H1 (cell line): ENCODE measurements at regions not wholly inside any gene's neighbourhood (a gene's known extent, or its start where the extent isn't known, plus 50 kb on each side); places are given as distances from the start of the nearest gene placed in this dataset.

ENCODE experiments used
- CTCF ChIA-PET: fragments of 300-600 bp; sonication (Branson Sonifier 250); formaldehyde crosslinking; loops from one replicate; lab custom pipeline; 2021; ENCODE audit not compliant: partially characterized antibody; lab: Charles Lee
- POLR2A ChIA-PET: fragments of 300-600 bp; sonication (Branson Sonifier 250); formaldehyde crosslinking; loops from one replicate; lab custom pipeline; 2021; ENCODE audit warnings: inconsistent platforms; ENCODE audit not compliant: partially characterized antibody; lab: Charles Lee
- DNase-seq, 2 experiments: peaks; one replicate each; pipeline versions ENCODE4 v3.0.0 to v3.0.0-alpha.2; 2010 to 2022; ENCODE audit warnings: low spot score in 2 of 2, low read depth in 1 of 2, mixed read lengths in 1 of 2
- FAIRE-seq: peaks from 2 replicates; lab custom pipeline; 2011; peaks lifted over from hg19 to GRCh38; lab: Jason Lieb, UNC
- H2AFZ ChIP-seq: 2 replicates; pipeline ENCODE4 v1.8.1; 2012; ENCODE audit warnings: low read length, inconsistent platforms
- H2AK5ac ChIP-seq: 2 replicates; pipeline ENCODE4 v1.6.1; 2013; ENCODE audit warnings: low read depth, low read length
- H2BK120ac ChIP-seq: replicated peaks from 2 replicates; pipeline ENCODE3; 2013; ENCODE audit warnings: low read depth, low read length, inconsistent platforms
- H2BK12ac ChIP-seq: 2 replicates; pipeline ENCODE4 v1.6.1; 2013; ENCODE audit warnings: low read depth, low read length
- H2BK15ac ChIP-seq: 2 replicates; pipeline ENCODE4 v1.6.1; 2013; ENCODE audit warnings: low read length
- H2BK20ac ChIP-seq: 2 replicates; pipeline ENCODE4 v1.6.1; 2013; ENCODE audit warnings: low read length
- H2BK5ac ChIP-seq: 2 replicates; pipeline ENCODE4 v1.6.1; 2013; ENCODE audit warnings: low read depth, low read length
- H3K14ac ChIP-seq: 2 replicates; pipeline ENCODE4 v1.6.1; 2013; ENCODE audit warnings: inconsistent platforms; ENCODE audit not compliant: insufficient read length
- H3K18ac ChIP-seq: 2 replicates; pipeline ENCODE4 v1.6.1; 2013; ENCODE audit warnings: low read length; ENCODE audit errors: extremely low read depth
- H3K23ac ChIP-seq: 2 replicates; pipeline ENCODE4 v1.6.1; 2013; ENCODE audit warnings: inconsistent platforms; ENCODE audit not compliant: insufficient read length
- H3K23me2 ChIP-seq: 2 replicates; pipeline ENCODE4 v1.6.1; 2013; ENCODE audit warnings: low read depth, low read length
- H3K27ac ChIP-seq: 2 replicates; pipeline ENCODE4 v1.6.1; 2011; ENCODE audit warnings: low read depth, low read length, inconsistent platforms
- H3K27me3 ChIP-seq, 4 experiments: replicated peaks in 1 of 4; 1 replicate in 1 of 4; 2 replicates in 3 of 4; pipeline versions ENCODE4 v1.6.1 to v1.8.1; 2011 to 2013; ENCODE audit warnings: low read length in 3 of 4, mild to moderate bottlenecking in 3 of 4, inconsistent platforms in 2 of 4, mixed read lengths in 2 of 4, moderate library complexity in 1 of 4; ENCODE audit not compliant: control insufficient read depth in 3 of 4, insufficient read depth in 3 of 4; ENCODE audit errors: extremely low read depth in 1 of 4
- H3K36me3 ChIP-seq, 4 experiments: 2 replicates each; pipeline versions ENCODE4 v1.6.1 to v1.8.1; 2011 to 2013; ENCODE audit warnings: mild to moderate bottlenecking in 4 of 4, low read length in 3 of 4, moderate library complexity in 2 of 4, control low read depth in 1 of 4, inconsistent platforms in 1 of 4; ENCODE audit not compliant: insufficient read depth in 4 of 4, control insufficient read depth in 2 of 4
- H3K4ac ChIP-seq: replicated peaks from 2 replicates; pipeline ENCODE3; 2013; ENCODE audit warnings: low read length, low read depth, mixed read lengths, inconsistent platforms; ENCODE audit not compliant: insufficient read length
- H3K4me1 ChIP-seq, 4 experiments: replicated peaks in 1 of 4; 1 replicate in 1 of 4; 2 replicates in 3 of 4; pipeline versions ENCODE4 v1.6.1 to v1.8.1; 2011 to 2013; ENCODE audit warnings: low read length in 3 of 4, inconsistent platforms in 2 of 4, mixed read lengths in 1 of 4; ENCODE audit not compliant: insufficient read depth in 4 of 4, control insufficient read depth in 3 of 4
- H3K4me2 ChIP-seq, 2 experiments: 2 replicates each; pipeline versions ENCODE4 v1.6.1 to v1.8.1; 2011 to 2013; ENCODE audit warnings: low read depth in 2 of 2, low read length in 2 of 2, control low read depth in 1 of 2, inconsistent platforms in 1 of 2, mild to moderate bottlenecking in 1 of 2; ENCODE audit not compliant: insufficient read depth in 1 of 2
- H3K4me3 ChIP-seq, 4 experiments: fragments of 200-600, 300-600 bp in 1 of 4; sonication (generic), shearing (Covaris generic), sonication (Bioruptor Twin) in 1 of 4; 2 replicates each; pipeline versions ENCODE4 v1.5.1 to v1.8.1; 2011 to 2016; ENCODE audit warnings: low read length in 4 of 4, low read depth in 3 of 4, control low read depth in 2 of 4, inconsistent platforms in 2 of 4, mild to moderate bottlenecking in 2 of 4, mixed read lengths in 1 of 4, moderate library complexity in 1 of 4; ENCODE audit not compliant: insufficient read depth in 2 of 4; ENCODE audit errors: extremely low read depth in 1 of 4
- H3K56ac ChIP-seq: replicated peaks from 2 replicates; pipeline ENCODE3; 2013; ENCODE audit warnings: low read depth, mild to moderate bottlenecking, mixed read lengths, low read length, inconsistent platforms; ENCODE audit not compliant: insufficient read length
- H3K79me1 ChIP-seq: 2 replicates; pipeline ENCODE4 v1.6.1; 2013; ENCODE audit warnings: low read depth, low read length, control low read depth
- H3K79me2 ChIP-seq, 2 experiments: 2 replicates each; pipeline versions ENCODE4 v1.6.1 to v1.8.1; 2012 to 2013; ENCODE audit warnings: low read length in 2 of 2, mild to moderate bottlenecking in 2 of 2, inconsistent platforms in 1 of 2; ENCODE audit not compliant: insufficient read depth in 2 of 2, control insufficient read depth in 1 of 2
- H3K9ac ChIP-seq, 4 experiments: replicated peaks in 1 of 4; 1 replicate in 1 of 4; 2 replicates in 3 of 4; pipeline versions ENCODE4 v1.6.1 to v1.8.1; 2011 to 2013; ENCODE audit warnings: low read depth in 3 of 4, low read length in 3 of 4, control low read depth in 2 of 4, mild to moderate bottlenecking in 2 of 4, moderate library complexity in 2 of 4, inconsistent platforms in 1 of 4; ENCODE audit errors: extremely low read depth in 1 of 4
- H3K9me3 ChIP-seq, 2 experiments: 2 replicates each; pipeline versions ENCODE4 v1.6.1 to v1.8.1; 2012 to 2013; ENCODE audit warnings: mild to moderate bottlenecking in 2 of 2, moderate library complexity in 2 of 2, control low read depth in 1 of 2, inconsistent platforms in 1 of 2, low read depth in 1 of 2, low read length in 1 of 2, mixed read lengths in 1 of 2; ENCODE audit not compliant: insufficient read depth in 2 of 2
- H4K20me1 ChIP-seq, 2 experiments: replicated peaks in 1 of 2; 2 replicates each; pipeline versions ENCODE3 to v1.8.1; 2011 to 2013; ENCODE audit warnings: inconsistent platforms in 2 of 2, low read length in 2 of 2, mild to moderate bottlenecking in 1 of 2; ENCODE audit not compliant: insufficient read depth in 2 of 2, control insufficient read depth in 1 of 2
- H4K5ac ChIP-seq: 2 replicates; pipeline ENCODE4 v1.6.1; 2013; ENCODE audit warnings: low read length, low read depth, mixed read lengths, inconsistent platforms; ENCODE audit not compliant: insufficient read length
- H4K8ac ChIP-seq: 2 replicates; pipeline ENCODE4 v1.8.0; 2013; ENCODE audit warnings: mild to moderate bottlenecking, moderate library complexity, low read length, inconsistent platforms; ENCODE audit not compliant: insufficient read depth; ENCODE audit errors: extremely low read depth
- H4K91ac ChIP-seq: replicated peaks from 2 replicates; pipeline ENCODE3; 2013; ENCODE audit warnings: low read length, mixed read lengths, inconsistent platforms; ENCODE audit not compliant: insufficient read length
- ATF2 ChIP-seq: IDR thresholded peaks from 2 replicates; pipeline ENCODE4 v1.6.1; 2012; ENCODE audit warnings: low read length, inconsistent platforms
- ATF3 ChIP-seq: IDR thresholded peaks from 2 replicates; pipeline ENCODE4 v1.6.1; 2011; ENCODE audit warnings: low read depth, mild to moderate bottlenecking, low read length; ENCODE audit not compliant: insufficient read depth
- CHD2 ChIP-seq: IDR thresholded peaks from 2 replicates; pipeline ENCODE4 v1.6.1; 2012; ENCODE audit warnings: low read length, improper control_type of control experiment
- E2F6 ChIP-seq: IDR thresholded peaks from 2 replicates; pipeline ENCODE4 v1.6.1; 2012; ENCODE audit warnings: inconsistent platforms
- NANOG ChIP-seq: IDR thresholded peaks from 2 replicates; pipeline ENCODE4 v1.6.1; 2011; ENCODE audit warnings: low read length, low read depth, mild to moderate bottlenecking, inconsistent platforms; ENCODE audit not compliant: insufficient read depth, poor library complexity, severe bottlenecking
- PHF8 ChIP-seq: fragments of 200-600 bp; sonication (generic); conservative IDR thresholded peaks from 2 replicates; pipeline ENCODE4 v1.7.1; 2012; ENCODE audit warnings: low read depth, mild to moderate bottlenecking, inconsistent platforms, low read length, moderate library complexity
- RFX5 ChIP-seq: IDR thresholded peaks from 2 replicates; pipeline ENCODE4 v1.6.1; 2011; ENCODE audit warnings: low read depth, low read length, improper control_type of control experiment, borderline replicate concordance
- SIX5 ChIP-seq: IDR thresholded peaks from 2 replicates; pipeline ENCODE4 v1.6.1; 2011; ENCODE audit warnings: mild to moderate bottlenecking, low read depth, low read length
- SP4 ChIP-seq: IDR thresholded peaks from 2 replicates; pipeline ENCODE4 v1.6.1; 2012; ENCODE audit warnings: low read length, inconsistent platforms
- TEAD4 ChIP-seq: IDR thresholded peaks from 2 replicates; pipeline ENCODE4 v1.6.1; 2012; ENCODE audit warnings: low read depth, low read length, inconsistent platforms, mixed read lengths
- YY1 ChIP-seq: IDR thresholded peaks from 2 replicates; pipeline ENCODE4 v1.6.1; 2011; ENCODE audit warnings: low read depth, mild to moderate bottlenecking, low read length
- WGBS, 2 experiments: shearing (Covaris generic) in 1 of 2; methylation state at CpG; one replicate each; pipeline versions ENCODE4 v1.1.6 to v1.1.7; 2013 to 2015; ENCODE audit warnings: low lambda C conversion rate in 2 of 2, mixed read lengths in 2 of 2, inconsistent platforms in 1 of 2, low coverage in 1 of 2, missing lambda C conversion rate in 1 of 2; ENCODE audit not compliant: insufficient replicate concordance in 2 of 2, insufficient coverage in 1 of 2, insufficient read length in 1 of 2; ENCODE audit errors: extremely low coverage in 1 of 2, missing lambda C conversion rate in 1 of 2; 5-methylcytosine and 5-hydroxymethylcytosine counted together

GRCh38 chr14:71201840-71202239, 294.6 kb downstream of the PCNX1 start:
- CTCF ChIA-PET: interaction anchor here (0.6 to 1.8 kb wide), 7 partner anchors 7 to 491 kb away, joined by 3 to 8 read pairs (median 5); no protein-coding TSS in a partner anchor
- Histone ChIP-seq H4K8ac (no peak overlapping the region), H3K4me3 (no peak overlapping the region), H3K4me1 (no peaks in the 10 kb centered on the region; a peak in 1 of 7 replicates), H3K27me3 (no peaks in the 10 kb centered on the region), H3K14ac (no peak overlapping the region), H3K27ac (no peak overlapping the region), H2AK5ac (no peak overlapping the region), H3K4me2 (no peak overlapping the region), H4K5ac (no peak overlapping the region), H3K4ac (no peak overlapping the region), H3K23me2 (peaks cover 2% of the 10 kb centered on the region; the same call in 1 of the 2 replicates), H3K18ac (no peak overlapping the region), H2BK15ac (no peak overlapping the region), H4K20me1 (no peaks in the 10 kb centered on the region), H2BK12ac (0 out of 2 replicates have a peak overlapping the region, but pooled peaks have one; percentile 33), H2BK120ac (no peak overlapping the region), H3K36me3 (no peaks in the 10 kb centered on the region), H2AFZ (no peak overlapping the region), H3K79me1 (no peaks in the 10 kb centered on the region), H3K56ac (no peak overlapping the region), H3K9ac (no peak overlapping the region), H3K9me3 (0 out of 4 replicates have a peak, but pooled peaks cover 0 to 2% of the 10 kb centered on the region in 2 experiments), H3K23ac (no peak overlapping the region), H2BK5ac (no peak overlapping the region), H4K91ac (no peak overlapping the region), H3K79me2 (no peaks in the 10 kb centered on the region), H2BK20ac (no peak overlapping the region)
- WGBS, 2 experiments: 92% methylated on average over 1 of the region's 1 CpG; no CpG with 5 or more reads in 1 of the 2 experiments
- POLR2A ChIA-PET: interaction anchor here (0.7 to 0.9 kb wide), 3 partner anchors 8 to 84 kb away, joined by 3 read pairs; no protein-coding TSS in a partner anchor
- FAIRE-seq (no peak), DNase-seq (no peak)
- TF ChIP-seq NANOG (no peak), TEAD4 (no peak), CHD2 (no peak), SIX5 (no peak), SP4 (no peak), RFX5 (no peak), YY1 (no peak), ATF2 (no peak), ATF3 (no peak), PHF8 (no peak), E2F6 (no peak)
